ENCODE measurements at regions not wholly inside any gene's neighbourhood (a gene's known extent, or its start where the extent isn't known, plus 50 kb on each side); places are given as distances from the start of the nearest gene placed in this dataset.

DNA sequence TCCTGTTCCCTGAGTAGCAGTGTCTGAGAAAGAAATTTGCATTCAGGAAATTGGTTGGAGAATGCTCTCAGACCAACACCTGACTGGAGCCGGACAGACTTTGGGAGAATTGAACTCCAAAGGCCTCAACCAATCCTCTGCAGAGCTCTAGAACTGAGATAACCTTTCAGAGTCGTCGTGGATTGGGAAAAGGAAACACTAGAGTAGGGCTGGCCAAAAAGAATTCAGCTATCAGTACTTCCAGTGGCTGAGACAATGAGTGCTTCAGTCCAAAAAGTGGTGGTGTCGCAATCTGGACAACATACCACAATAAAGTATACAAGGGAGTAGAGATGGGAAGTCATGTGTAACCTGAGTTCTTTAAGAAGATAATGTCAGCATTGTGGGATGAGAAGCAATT lies 377.1 kb downstream of the SLC16A7 start:
- Histone ChIP-seq H3K36me3 (no peaks in the 10 kb centered on the region), H3K9me3 (no peaks in the 10 kb centered on the region), H3K4me1 (no peaks in the 10 kb centered on the region), H3K27me3 (no peaks in the 10 kb centered on the region), H3K4me3 (no peak overlapping the region), H3K27ac (no peak overlapping the region)
- TF ChIP-seq POLR2AphosphoS5 (IDR thresholded peaks at IDR 0.05) (no peak), POLR2A (IDR thresholded peaks at IDR 0.05) (no peak), EP300 (IDR thresholded peaks at IDR 0.05) (no peak)
- TF ChIP-seq, protein P1, sequence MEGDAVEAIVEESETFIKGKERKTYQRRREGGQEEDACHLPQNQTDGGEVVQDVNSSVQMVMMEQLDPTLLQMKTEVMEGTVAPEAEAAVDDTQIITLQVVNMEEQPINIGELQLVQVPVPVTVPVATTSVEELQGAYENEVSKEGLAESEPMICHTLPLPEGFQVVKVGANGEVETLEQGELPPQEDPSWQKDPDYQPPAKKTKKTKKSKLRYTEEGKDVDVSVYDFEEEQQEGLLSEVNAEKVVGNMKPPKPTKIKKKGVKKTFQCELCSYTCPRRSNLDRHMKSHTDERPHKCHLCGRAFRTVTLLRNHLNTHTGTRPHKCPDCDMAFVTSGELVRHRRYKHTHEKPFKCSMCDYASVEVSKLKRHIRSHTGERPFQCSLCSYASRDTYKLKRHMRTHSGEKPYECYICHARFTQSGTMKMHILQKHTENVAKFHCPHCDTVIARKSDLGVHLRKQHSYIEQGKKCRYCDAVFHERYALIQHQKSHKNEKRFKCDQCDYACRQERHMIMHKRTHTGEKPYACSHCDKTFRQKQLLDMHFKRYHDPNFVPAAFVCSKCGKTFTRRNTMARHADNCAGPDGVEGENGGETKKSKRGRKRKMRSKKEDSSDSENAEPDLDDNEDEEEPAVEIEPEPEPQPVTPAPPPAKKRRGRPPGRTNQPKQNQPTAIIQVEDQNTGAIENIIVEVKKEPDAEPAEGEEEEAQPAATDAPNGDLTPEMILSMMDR (IDR thresholded peaks at IDR 0.05), result no peak
- 61 to 72% methylated on average over 4 of the region's 4 CpGs for WGBS, 2 donors
- intact Hi-C loops (cut with DNase I), result no loop called here
- DNase-seq, result no peak

DNA sequence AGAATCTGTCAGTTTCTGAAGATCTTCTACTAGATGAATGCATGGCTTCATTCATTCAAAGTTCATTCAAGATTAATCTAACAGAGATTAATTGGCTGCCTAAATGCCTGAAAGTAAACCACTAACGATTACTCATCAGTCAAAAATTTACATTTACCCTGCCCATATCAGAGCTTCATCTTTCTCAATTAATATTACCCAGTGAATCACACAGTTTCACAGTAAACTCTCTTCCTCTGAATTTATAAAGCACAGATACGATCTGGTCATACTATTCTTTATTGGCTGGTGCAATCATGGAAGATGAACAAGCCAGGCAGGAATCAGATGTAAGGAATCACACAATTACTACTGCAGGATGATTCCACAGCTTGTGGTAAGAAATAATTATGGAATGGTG lies 377.7 kb downstream of the SLC16A7 start:
- WGBS, 2 donors, result 61 to 77% methylated on average over 2 of the region's 2 CpGs
- no peaks in the 10 kb centered on the region for H3K4me1 ChIP-seq
- intact Hi-C loops (cut with DNase I), result no loop called here
- no peaks in the 10 kb centered on the region for H3K36me3 ChIP-seq
- DNase-seq, result no peak
- H3K4me3 ChIP-seq, result no peak overlapping the region
- no peak for TF ChIP-seq POLR2A (IDR thresholded peaks at IDR 0.05)
- no peaks in the 10 kb centered on the region for H3K9me3 ChIP-seq
- no peaks in the 10 kb centered on the region for H3K27me3 ChIP-seq
- no peak overlapping the region for H3K27ac ChIP-seq

DNA sequence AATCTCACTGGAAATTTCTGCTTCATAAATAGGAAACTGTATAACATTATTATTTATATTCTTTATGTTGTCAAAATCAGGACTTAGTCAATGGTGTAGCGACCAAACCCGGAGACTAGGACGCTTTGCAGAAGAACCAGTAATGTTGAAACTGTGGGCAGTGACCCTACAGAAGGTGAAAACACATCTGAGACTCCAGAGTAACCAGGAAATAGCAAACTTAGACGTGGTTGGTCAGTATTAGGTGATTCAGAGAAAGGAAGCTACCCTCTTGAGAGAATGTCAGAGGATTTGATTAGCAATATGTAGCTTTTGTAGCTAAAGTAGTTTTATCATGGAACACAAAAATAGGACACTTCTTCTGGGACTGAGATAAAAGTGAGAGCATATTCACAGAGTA lies 381.9 kb downstream of the SLC16A7 start:
- no peak overlapping the region for H3K4me3 ChIP-seq
- no peaks in the 10 kb centered on the region for H3K4me1 ChIP-seq
- 47 to 55% methylated on average over 4 of the region's 4 CpGs for WGBS, 2 donors
- no peaks in the 10 kb centered on the region for H3K9me3 ChIP-seq
- no peak overlapping the region for H3K27ac ChIP-seq
- DNase-seq, result no peak
- no peaks in the 10 kb centered on the region for H3K36me3 ChIP-seq
- H3K27me3 ChIP-seq, result no peaks in the 10 kb centered on the region
- intact Hi-C loops (cut with DNase I), result no loop called here
- TF ChIP-seq, protein P1 (IDR thresholded peaks at IDR 0.05), result no peak
- TF ChIP-seq POLR2A (IDR thresholded peaks at IDR 0.05) (no peak), EP300 (IDR thresholded peaks at IDR 0.05) (no peak), POLR2AphosphoS5 (IDR thresholded peaks at IDR 0.05) (no peak)

DNA sequence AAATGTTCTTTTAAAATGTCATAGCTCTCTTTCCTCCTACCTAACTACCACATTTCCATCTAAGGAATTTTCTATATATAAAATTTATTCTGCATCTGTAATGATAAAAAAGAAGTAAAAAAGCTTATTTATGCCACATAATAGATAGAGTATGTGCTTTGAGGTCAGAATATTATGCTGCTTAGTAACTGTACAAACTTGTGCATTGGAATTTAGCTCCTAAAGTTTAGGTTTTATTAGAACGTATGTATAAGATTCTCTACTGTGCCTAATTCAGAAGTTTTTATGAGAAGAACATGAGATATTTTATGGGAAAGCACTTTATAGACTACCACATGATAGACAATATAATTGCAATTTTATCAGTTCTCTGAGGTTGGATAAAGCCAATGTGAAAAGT lies 384.6 kb downstream of the SLC16A7 start:
- H3K27me3 ChIP-seq, result no peaks in the 10 kb centered on the region

DNA sequence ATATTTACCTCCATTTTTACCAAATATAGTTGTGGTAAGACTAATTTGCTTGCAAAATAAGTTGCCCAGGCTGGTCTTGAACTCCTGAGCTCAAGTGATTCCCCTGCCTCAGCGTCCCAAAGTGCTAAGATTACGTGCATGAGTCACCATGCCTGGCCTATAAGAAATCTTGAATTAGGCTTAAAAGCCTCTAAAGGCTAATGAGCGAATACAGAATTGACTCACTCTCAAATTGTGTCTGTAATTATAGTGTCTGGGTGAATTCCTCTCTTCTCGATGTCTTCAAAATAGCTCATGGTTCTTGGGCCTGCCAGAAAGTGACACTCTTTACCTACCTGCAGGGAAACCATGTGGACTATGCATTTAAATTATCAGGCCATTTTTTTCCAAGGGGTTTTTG lies 403.5 kb downstream of the SLC16A7 start:
- no peak for TF ChIP-seq EP300 (IDR thresholded peaks at IDR 0.05)
- TF ChIP-seq POLR2A (IDR thresholded peaks at IDR 0.05), result no peak
- TF ChIP-seq, protein P1 (IDR thresholded peaks at IDR 0.05), result no peak
- TF ChIP-seq POLR2AphosphoS5 (IDR thresholded peaks at IDR 0.05), result no peak
- Histone ChIP-seq H3K27me3 (no peaks in the 10 kb centered on the region), H3K27ac (no peak overlapping the region), H3K4me3 (no peak overlapping the region), H3K36me3 (no peaks in the 10 kb centered on the region), H3K9me3 (no peaks in the 10 kb centered on the region), H3K4me1 (no peaks in the 10 kb centered on the region)
- 77 to 85% methylated on average over 4 of the region's 4 CpGs for WGBS, 2 donors
- intact Hi-C loops (cut with DNase I), result no loop called here
- no peak for DNase-seq

More for the DNA sequence above, 384.6 kb downstream of the SLC16A7 start:
- DNase-seq, result no peak
- H3K27ac ChIP-seq, result no peak overlapping the region
- H3K36me3 ChIP-seq, result no peaks in the 10 kb centered on the region
- intact Hi-C loops (cut with DNase I), result no loop called here
- TF ChIP-seq, protein P1 (IDR thresholded peaks at IDR 0.05), result no peak
- no peak for TF ChIP-seq POLR2A (IDR thresholded peaks at IDR 0.05)
- no peak for TF ChIP-seq POLR2AphosphoS5 (IDR thresholded peaks at IDR 0.05)
- TF ChIP-seq EP300 (IDR thresholded peaks at IDR 0.05), result no peak
- H3K9me3 ChIP-seq, result no peaks in the 10 kb centered on the region
- WGBS, 2 donors, result 63 to 71% methylated on average over 1 of the region's 1 CpG
- H3K4me3 ChIP-seq, result no peak overlapping the region
- no peaks in the 10 kb centered on the region for H3K4me1 ChIP-seq

All from sigmoid colon (tissue), 6 donors.